DMS53 treated with DMSO at 0.1 percent for 48 hours (cell line): ENCODE measurements at regions not wholly inside any gene's neighbourhood (a gene's known extent, or its start where the extent isn't known, plus 50 kb on each side); places are given as distances from the start of the nearest gene placed in this dataset.

Source experiments
- DNase-seq: peaks from one replicate; lab custom pipeline; 2025; ENCODE audit not compliant: unreplicated experiment; lab: John Stamatoyannopoulos, UW

DNA sequence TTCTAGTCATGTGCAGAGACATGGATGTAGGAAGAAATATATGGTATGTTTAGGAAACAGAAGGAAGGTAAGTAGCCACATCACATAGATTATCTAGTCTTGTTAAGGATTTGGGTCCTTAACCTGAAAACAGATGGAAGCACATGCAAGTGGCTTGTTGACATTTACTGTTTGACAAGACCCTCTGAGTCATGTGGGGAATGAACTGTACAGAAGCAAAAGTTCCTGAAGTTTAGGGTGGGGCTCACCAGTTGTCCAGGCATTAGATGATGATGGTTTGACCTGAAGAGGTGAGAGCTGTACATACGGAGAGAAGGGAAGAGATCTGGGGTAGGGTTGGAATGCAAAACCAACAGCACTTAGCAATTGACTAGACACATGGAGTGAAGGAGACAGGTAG, 281.1 kb upstream of the GRIP1 start:
- no peak for DNase-seq

GRCh38 chr12:66960704-66961690, 282.1 kb upstream of the GRIP1 start:
- peak; percentile 34 for DNase-seq

GRCh38 chr12:66962290-66962689, 283.4 kb upstream of the GRIP1 start:
- DNase-seq, result no peak

DNA sequence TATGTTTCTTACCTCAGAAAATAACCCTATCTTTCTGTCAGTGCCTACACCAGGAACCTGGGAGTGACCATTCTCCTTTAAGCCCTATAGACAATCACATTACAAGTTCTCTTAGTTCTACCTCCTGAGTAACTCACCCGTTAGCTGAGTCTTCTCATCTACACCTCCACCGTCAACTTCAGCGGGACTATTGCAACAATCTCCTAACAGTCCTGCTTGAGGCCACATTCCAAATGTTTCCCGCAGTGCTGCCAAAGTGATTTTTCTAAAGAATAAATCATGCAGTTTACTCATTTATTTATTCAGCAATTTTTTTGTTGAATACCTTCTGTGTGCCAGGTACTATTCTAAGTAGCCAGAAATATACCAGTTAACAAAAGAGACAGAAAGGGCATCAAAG, 285.0 kb upstream of the GRIP1 start:
- DNase-seq, result no peak

DNA sequence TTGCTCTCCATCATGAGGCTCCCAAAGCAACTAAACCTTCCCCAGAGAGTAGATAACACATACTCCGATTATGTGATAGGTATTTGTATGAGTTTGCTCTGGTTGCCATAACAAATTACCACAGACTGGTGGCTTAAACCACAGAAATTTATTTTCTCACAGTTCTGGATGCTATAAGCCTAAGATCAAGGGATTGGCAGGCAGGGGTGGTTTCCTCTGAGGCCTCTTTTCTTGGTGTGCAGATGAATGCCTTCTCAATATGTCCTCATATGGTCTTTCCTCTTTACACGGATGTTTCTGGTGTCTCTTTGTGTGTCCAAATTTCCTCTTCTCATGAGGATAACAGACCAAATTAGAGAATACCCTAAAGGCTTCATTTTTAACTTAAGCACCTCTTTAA, 285.8 kb upstream of the GRIP1 start:
- no peak for DNase-seq

- DNase-seq, result no peak
These were observed 286.7 kb upstream of the GRIP1 start for GRCh38 chr12:66965621-66966020.

GRCh38 chr12:66971816-66972215, 292.9 kb upstream of the GRIP1 start:
- no peak for DNase-seq

GRCh38 chr12:66976526-66976925, 292.6 kb upstream of the CAND1 start:
- no peak for DNase-seq

DNA sequence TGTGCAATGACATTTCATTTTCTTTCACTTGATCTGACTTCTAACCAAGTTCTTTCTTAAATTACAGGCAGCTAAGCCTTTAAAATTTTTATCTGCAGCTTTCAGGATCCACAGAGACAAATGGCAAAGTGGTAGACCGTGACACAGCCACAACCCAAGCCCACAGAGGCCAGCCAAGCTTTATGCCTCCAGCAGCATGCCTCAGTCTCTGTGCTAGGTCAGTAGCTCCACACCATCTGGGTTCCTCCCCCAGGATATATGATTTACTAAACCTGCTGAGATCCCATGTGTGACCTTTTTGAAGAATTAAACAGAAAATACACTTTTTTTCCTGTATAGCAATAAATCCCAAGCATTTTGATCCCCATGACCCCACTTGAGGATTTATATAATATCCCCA, 290.4 kb upstream of the CAND1 start:
- no peak for DNase-seq

DNA sequence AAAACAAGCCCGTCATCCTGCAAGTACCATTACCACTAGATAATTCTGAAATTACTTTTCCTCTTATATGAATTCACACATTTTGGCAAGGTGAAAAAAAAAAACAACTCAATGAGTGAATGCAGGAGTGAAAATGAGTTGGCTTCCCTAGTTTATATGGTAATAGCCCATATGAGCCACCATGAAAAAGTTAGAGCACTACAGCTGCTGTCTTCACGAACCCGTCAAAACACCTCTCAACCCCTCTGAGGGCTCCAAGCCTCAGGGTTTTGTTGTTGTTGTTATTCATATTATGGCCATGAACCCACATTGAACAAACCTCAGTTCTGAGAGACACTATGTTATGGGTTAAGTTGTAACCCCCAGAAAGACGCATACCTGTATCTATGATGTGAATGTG, 289.9 kb upstream of the CAND1 start:
- DNase-seq, result no peak

- DNase-seq, result no peak
These were observed 285.1 kb upstream of the CAND1 start for GRCh38 chr12:66984077-66984476.

DNA sequence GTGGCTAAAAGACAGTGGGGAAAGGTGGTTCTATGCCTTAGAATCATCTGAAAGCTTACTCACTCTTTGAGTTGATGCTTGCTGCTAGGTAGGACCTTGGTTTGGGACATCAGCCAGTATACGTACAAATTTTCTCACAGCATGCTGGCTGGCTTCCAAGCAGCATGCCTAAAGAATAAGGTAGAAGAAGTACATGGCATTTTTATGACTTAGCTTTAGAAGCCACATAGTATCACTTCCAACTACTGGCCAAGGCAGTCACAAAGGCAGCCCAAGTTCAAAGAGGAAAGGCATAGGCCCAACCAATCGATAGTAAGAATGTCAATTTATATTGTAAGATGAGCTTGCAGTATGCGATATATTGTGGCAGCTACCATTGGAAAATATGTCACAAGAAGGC, 284.2 kb upstream of the CAND1 start:
- no peak for DNase-seq

DNA sequence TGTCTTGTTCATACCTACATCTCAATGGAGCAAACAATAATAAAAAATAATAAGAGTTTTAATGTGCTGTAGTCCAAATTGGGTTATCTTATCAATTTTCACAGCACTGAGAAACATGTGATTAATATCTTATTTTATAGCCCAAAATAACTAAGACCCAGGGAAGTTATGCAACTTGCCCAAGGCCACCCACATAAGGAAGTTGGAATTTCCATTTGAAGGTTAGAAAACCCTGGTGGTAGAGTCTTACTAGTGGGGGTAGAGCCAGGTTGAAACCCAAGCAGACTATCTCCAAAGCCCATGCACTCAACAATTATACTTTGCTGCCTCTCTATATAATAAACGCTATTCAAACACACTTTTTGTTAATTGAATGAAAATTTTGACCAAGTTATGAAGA, 270.0 kb upstream of the CAND1 start:
- DNase-seq, result no peak

GRCh38 chr12:67001251-67001650, 267.9 kb upstream of the CAND1 start:
- DNase-seq, result no peak

GRCh38 chr12:67002720-67003119, 266.4 kb upstream of the CAND1 start:
- no peak for DNase-seq

- DNase-seq, result no peak
These were observed 262.5 kb upstream of the CAND1 start for GRCh38 chr12:67006610-67007009.

- no peak for DNase-seq
These were observed 254.5 kb upstream of the CAND1 start for GRCh38 chr12:67014642-67015041.

- no peak for DNase-seq
These were observed 251.1 kb upstream of the CAND1 start for GRCh38 chr12:67018105-67018504.

DNA sequence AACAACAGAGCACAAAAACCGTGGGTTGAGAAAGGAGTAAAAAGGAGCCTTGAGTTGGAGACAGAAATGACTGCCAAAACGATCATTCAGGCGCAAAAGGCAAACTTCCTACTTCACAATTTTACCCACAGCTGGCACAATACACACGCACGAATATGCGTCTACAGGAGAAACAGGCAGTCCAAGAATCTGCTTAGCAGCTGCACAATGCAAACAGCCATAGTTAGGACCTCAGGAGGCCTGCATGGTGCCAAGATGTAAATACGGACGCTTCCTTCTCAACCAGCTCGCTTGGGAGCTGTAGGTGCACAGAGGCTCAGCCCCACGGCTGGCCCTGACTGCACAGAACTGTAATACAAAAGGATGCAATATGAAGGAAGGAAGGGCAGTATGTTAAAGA, 250.1 kb upstream of the CAND1 start:
- DNase-seq, result no peak

DNA sequence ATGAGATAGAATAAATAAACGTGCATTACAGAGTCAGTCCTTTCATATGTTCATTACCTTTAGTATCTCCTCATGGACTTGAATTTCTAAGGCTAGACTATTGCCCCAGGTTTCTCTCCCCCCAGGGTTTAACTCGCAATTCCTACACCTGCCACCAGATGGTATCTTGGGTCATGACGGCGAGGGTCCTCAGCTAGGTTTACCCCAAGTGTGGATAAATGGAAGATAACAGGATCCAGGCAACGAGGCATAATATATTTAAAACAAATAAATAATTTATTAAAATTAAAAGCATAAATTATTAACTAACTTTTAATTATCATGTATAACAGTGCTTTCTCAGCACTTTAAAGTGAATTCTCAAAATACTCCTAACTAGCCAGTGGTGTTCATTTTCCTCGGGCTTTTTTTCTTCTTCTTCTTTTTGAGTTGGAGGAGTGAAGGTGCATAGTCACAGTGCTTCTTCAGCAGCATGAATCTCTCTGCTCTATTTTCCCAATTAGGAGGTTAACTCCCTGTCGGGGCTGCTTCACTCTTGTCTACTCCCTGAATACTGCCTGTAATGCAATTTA, 243.5 kb upstream of the CAND1 start:
- peak; percentile 45 for DNase-seq

- no peak for DNase-seq
These were observed 242.5 kb upstream of the CAND1 start for GRCh38 chr12:67026487-67027246.

DNA sequence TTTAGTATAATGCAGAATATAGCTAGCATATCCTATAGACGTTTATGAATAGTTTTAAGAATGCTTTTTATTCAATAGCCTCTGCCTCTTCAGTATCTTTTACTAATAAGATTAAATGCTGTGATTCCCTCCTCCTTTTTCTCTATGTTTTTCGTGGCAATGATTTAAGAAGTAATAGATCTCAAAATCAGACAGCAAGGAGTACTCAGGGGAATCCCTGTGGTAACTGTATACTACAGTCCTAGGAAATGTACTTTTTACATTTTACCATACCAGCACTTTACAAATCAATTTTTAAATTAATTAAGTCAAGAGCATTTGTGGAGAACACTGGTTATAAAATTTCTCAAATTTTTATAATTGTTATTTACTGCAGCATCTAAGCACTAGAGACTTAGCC, 240.6 kb upstream of the CAND1 start:
- DNase-seq, result no peak
